GM12891 (cell line): ENCODE measurements at regions not wholly inside any gene's neighbourhood (a gene's known extent, or its start where the extent isn't known, plus 50 kb on each side); places are given as distances from the start of the nearest gene placed in this dataset.

Experiments used
- PAX5 ChIP-seq: IDR thresholded peaks from 2 replicates; pipeline ENCODE4 v1.6.1; 2011; ENCODE audit warnings: low read length, moderate library complexity, mild to moderate bottlenecking; ENCODE audit not compliant: insufficient read depth, severe bottlenecking
- POLR2A ChIP-seq: IDR thresholded peaks from 2 replicates; pipeline ENCODE4 v1.6.1; 2011; ENCODE audit warnings: low read depth, low read length, control low read depth
- POLR2AphosphoS5 ChIP-seq: IDR thresholded peaks from 2 replicates; pipeline ENCODE4 v1.6.1; 2011; ENCODE audit warnings: low read depth, low read length, control low read depth
- SPI1 ChIP-seq: IDR thresholded peaks from 2 replicates; pipeline ENCODE4 v1.6.1; 2011; ENCODE audit warnings: low read depth, low read length, control low read depth
- TAF1 ChIP-seq: IDR thresholded peaks from 2 replicates; pipeline ENCODE4 v1.6.1; 2011; ENCODE audit warnings: low read depth, low read length, control low read depth

GRCh38 chr17:79148584-79148983 is 74.0 kb downstream of the ENGASE start:
- TF ChIP-seq POLR2AphosphoS5 (no peak), POLR2A (no peak), TAF1 (no peak), PAX5 (no peak), SPI1 (no peak)
